Panc1 (cell line): ENCODE measurements at regions not wholly inside any gene's neighbourhood (a gene's known extent, or its start where the extent isn't known, plus 50 kb on each side); places are given as distances from the start of the nearest gene placed in this dataset.

Experiments
- ATAC-seq: fragments of 200-7000 bp; cut with Tn5 transposase; 2 replicates; pipeline ENCODE4 v1.9.1; 2020; ENCODE audit warnings: mild to moderate bottlenecking, moderate library complexity
- BruUV-seq: library from RNA; stranded (reverse); fragments of 400-500 nt; replicated peaks from 2 replicates; lab custom pipeline; 2021; lab: Mats Ljungman, UMichigan
- CTCF ChIA-PET: fragments of 300-600 bp; sonication (Branson Sonifier 250); formaldehyde crosslinking; loops from one replicate; lab custom pipeline; 2022; ENCODE audit warnings: antibody characterized with exemption; lab: Charles Lee
- POLR2A ChIA-PET: fragments of 300-600 bp; sonication (Branson Sonifier 250); formaldehyde crosslinking; loops from one replicate; lab custom pipeline; 2022; ENCODE audit warnings: antibody characterized with exemption; lab: Charles Lee
- DNase-seq: peaks from one replicate; pipeline ENCODE4 v3.0.0-alpha.2; 2010; ENCODE audit warnings: low read depth, low spot score
- H3K27ac ChIP-seq: 2 replicates; pipeline ENCODE4 v1.5.1; 2011; ENCODE audit warnings: mild to moderate bottlenecking, low read length, inconsistent platforms
- H3K27me3 ChIP-seq: fragments of 200-500 bp; sonication (Bioruptor generic); 2 replicates; pipeline ENCODE4 v1.6.0; 2014; ENCODE audit warnings: low read length, inconsistent platforms; ENCODE audit not compliant: control insufficient read depth, insufficient read depth
- H3K36me3 ChIP-seq: fragments of 200-500 bp; sonication (Bioruptor generic); 2 replicates; pipeline ENCODE4 v1.5.1; 2014; ENCODE audit warnings: inconsistent platforms, mild to moderate bottlenecking, low read length, moderate library complexity; ENCODE audit not compliant: control insufficient read depth, insufficient read depth
- H3K4me1 ChIP-seq: 2 replicates; pipeline ENCODE4 v1.5.1; 2011; ENCODE audit warnings: inconsistent platforms, mild to moderate bottlenecking, low read length, moderate library complexity; ENCODE audit not compliant: control insufficient read depth, insufficient read depth
- H3K4me3 ChIP-seq, 2 experiments: 2 replicates each; pipeline ENCODE4 v1.5.1; 2011 to 2012; ENCODE audit warnings: low read depth in 2 of 2, low read length in 2 of 2, mild to moderate bottlenecking in 2 of 2, inconsistent platforms in 1 of 2, moderate library complexity in 1 of 2
- H3K9me3 ChIP-seq: fragments of 200-500 bp; sonication (Bioruptor generic); 2 replicates; pipeline ENCODE4 v1.5.1; 2014; ENCODE audit warnings: low read depth, mild to moderate bottlenecking, inconsistent platforms, low read length, moderate library complexity; ENCODE audit not compliant: control insufficient read depth, insufficient read depth
- POLR2AphosphoS5 ChIP-seq: IDR thresholded peaks from 2 replicates; pipeline ENCODE4 v1.6.1; 2012; ENCODE audit warnings: mild to moderate bottlenecking, low read depth, low read length, moderate library complexity
- SIN3A ChIP-seq: IDR thresholded peaks from 2 replicates; pipeline ENCODE4 v1.6.1; 2012; ENCODE audit warnings: low read depth, mild to moderate bottlenecking, low read length, moderate library complexity, borderline replicate concordance; ENCODE audit not compliant: insufficient read depth
- TCF7L2 ChIP-seq: IDR thresholded peaks from 2 replicates; pipeline ENCODE4 v1.6.1; 2011; ENCODE audit warnings: mild to moderate bottlenecking, low read depth, low read length, inconsistent platforms
- in situ Hi-C: cut with HindIII; loops from 2 replicates; pipeline ENCODE4 v1.10.0; 2016; ENCODE audit warnings: low sequenced_read_pairs, low pct_unique_long_range_greater_than_20kb
- intact Hi-C: fragments of 100-400 bp; cut with micrococcal nuclease; formaldehyde crosslinking; loops from one replicate; pipeline ENCODE4 v1.10.0; 2022; ENCODE audit not compliant: unreplicated experiment
- TF ChIP-seq, protein P1 (sequence below): fragments of 450-650 bp; IDR thresholded peaks from 2 replicates; pipeline ENCODE4 v1.5.1; 2017; ENCODE audit warnings: mild to moderate bottlenecking
- TF ChIP-seq, protein P2 (sequence below), 2 experiments: IDR thresholded peaks; 2 replicates each; pipeline ENCODE4 v1.6.1; 2011 to 2012; ENCODE audit warnings: low read depth in 2 of 2, control low read depth in 1 of 2, low read length in 1 of 2, mild to moderate bottlenecking in 1 of 2, moderate library complexity in 1 of 2; ENCODE audit not compliant: insufficient read depth in 1 of 2

DNA sequence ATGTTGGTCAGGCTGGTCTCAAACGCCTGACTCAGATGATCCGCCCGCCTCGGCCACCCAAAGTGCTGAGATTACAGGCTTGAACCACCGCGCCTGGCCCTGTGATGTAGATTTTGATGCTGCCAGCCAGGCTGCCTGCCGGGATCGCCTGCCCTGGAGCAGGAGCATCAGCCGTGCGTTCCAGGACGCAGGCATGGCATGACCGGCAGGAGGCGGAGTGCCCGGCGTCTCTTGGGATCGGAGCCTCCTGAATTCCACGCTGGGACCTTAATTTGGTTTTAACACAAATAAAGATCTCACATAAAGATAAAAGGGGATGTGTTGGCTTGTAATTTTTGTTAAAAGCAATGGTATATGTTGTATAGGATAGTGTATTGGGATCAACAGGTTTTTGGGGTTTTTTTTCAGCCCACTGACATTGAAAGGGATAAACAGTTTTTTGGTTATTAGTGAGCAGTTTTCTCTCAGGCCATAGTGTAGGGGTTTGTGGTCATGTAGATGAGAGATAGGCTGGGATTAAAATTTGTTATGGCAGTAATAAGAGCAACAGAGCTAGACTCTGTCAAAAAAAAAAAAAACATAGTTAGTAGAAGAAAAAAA, 1406.4 kb downstream of the UQCRFS1 start:
- ATAC-seq = no peak
- no TSS peak for BruUV-seq
- CTCF ChIA-PET = no interaction called here
- Histone ChIP-seq H3K36me3 (peaks cover 4% of the 10 kb centered on the region), H3K4me1 (no peaks in the 10 kb centered on the region), H3K4me3 (no peak overlapping the region), H3K27ac (no peak overlapping the region), H3K9me3 (no peaks in the 10 kb centered on the region), H3K27me3 (no peaks in the 10 kb centered on the region)
- in situ Hi-C loops (no loop called here), intact Hi-C loops (no loop called here)
- TF ChIP-seq TCF7L2 (no peak), POLR2AphosphoS5 (no peak), SIN3A (no peak)
- TF ChIP-seq, protein P1, sequence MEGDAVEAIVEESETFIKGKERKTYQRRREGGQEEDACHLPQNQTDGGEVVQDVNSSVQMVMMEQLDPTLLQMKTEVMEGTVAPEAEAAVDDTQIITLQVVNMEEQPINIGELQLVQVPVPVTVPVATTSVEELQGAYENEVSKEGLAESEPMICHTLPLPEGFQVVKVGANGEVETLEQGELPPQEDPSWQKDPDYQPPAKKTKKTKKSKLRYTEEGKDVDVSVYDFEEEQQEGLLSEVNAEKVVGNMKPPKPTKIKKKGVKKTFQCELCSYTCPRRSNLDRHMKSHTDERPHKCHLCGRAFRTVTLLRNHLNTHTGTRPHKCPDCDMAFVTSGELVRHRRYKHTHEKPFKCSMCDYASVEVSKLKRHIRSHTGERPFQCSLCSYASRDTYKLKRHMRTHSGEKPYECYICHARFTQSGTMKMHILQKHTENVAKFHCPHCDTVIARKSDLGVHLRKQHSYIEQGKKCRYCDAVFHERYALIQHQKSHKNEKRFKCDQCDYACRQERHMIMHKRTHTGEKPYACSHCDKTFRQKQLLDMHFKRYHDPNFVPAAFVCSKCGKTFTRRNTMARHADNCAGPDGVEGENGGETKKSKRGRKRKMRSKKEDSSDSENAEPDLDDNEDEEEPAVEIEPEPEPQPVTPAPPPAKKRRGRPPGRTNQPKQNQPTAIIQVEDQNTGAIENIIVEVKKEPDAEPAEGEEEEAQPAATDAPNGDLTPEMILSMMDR = no peak
- TF ChIP-seq, protein P2, sequence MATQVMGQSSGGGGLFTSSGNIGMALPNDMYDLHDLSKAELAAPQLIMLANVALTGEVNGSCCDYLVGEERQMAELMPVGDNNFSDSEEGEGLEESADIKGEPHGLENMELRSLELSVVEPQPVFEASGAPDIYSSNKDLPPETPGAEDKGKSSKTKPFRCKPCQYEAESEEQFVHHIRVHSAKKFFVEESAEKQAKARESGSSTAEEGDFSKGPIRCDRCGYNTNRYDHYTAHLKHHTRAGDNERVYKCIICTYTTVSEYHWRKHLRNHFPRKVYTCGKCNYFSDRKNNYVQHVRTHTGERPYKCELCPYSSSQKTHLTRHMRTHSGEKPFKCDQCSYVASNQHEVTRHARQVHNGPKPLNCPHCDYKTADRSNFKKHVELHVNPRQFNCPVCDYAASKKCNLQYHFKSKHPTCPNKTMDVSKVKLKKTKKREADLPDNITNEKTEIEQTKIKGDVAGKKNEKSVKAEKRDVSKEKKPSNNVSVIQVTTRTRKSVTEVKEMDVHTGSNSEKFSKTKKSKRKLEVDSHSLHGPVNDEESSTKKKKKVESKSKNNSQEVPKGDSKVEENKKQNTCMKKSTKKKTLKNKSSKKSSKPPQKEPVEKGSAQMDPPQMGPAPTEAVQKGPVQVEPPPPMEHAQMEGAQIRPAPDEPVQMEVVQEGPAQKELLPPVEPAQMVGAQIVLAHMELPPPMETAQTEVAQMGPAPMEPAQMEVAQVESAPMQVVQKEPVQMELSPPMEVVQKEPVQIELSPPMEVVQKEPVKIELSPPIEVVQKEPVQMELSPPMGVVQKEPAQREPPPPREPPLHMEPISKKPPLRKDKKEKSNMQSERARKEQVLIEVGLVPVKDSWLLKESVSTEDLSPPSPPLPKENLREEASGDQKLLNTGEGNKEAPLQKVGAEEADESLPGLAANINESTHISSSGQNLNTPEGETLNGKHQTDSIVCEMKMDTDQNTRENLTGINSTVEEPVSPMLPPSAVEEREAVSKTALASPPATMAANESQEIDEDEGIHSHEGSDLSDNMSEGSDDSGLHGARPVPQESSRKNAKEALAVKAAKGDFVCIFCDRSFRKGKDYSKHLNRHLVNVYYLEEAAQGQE (IDR thresholded peaks at IDR 0.05; ENCODE audit: insufficient read depth in 1 of 2, low read depth in 2 of 2, low read length in 1 of 2) = no peak
- no peak for DNase-seq
- POLR2A ChIA-PET = no interaction called here

DNA sequence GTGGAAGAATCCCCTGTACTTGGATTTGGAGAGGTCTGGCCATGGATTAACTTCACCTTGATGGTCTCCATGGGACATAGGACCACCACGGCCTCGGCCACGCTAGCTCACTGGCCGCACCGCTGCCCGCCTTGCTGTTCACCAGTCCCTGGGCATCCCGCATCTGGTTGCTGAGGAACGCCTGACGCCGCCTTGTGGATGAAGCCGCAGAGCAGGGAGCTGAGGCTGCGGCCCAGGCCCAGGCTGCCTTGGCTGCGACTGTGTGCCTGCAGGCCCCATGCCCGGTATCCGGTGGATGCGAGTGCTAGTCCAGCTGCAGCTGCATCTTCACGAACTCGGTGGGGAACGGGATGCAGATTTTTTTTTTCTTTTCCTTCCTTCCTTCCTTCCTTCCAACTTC, 1407.1 kb downstream of the UQCRFS1 start:
- H3K36me3 ChIP-seq = peaks cover 4% of the 10 kb centered on the region
- H3K27me3 ChIP-seq = no peaks in the 10 kb centered on the region
- H3K9me3 ChIP-seq = no peaks in the 10 kb centered on the region
- ChIA-PET POLR2A (no interaction called here), CTCF (no interaction called here)
- in situ Hi-C loops = no loop called here
- intact Hi-C loops = no loop called here
- TF ChIP-seq, protein P2 (IDR thresholded peaks at IDR 0.05; ENCODE audit: insufficient read depth in 1 of 2, low read depth in 2 of 2, low read length in 1 of 2) = no peak
- no peak for TF ChIP-seq POLR2AphosphoS5
- TF ChIP-seq SIN3A = no peak
- TF ChIP-seq TCF7L2 = no peak
- TF ChIP-seq, protein P1 = no peak
- no peaks in the 10 kb centered on the region for H3K4me1 ChIP-seq
- ATAC-seq (no peak), DNase-seq (no peak)
- no peak overlapping the region for H3K27ac ChIP-seq
- H3K4me3 ChIP-seq = no peak overlapping the region
- BruUV-seq = no TSS peak
